GM18861 (cell line): ENCODE measurements at regions not wholly inside any gene's neighbourhood (a gene's known extent, or its start where the extent isn't known, plus 50 kb on each side); places are given as distances from the start of the nearest gene placed in this dataset.

Experiments used
- ATAC-seq: cut with Tn5 transposase; IDR thresholded peaks from one replicate; pipeline ENCODE4 v1.9.1; 2021; ENCODE audit not compliant: unreplicated experiment

GRCh38 chr3:170784406-170784805, 85.6 kb downstream of the RPL22L1 start:
- no peak for ATAC-seq

- ATAC-seq: no peak
Observed at GRCh38 chr3:170780955-170781354, 89.0 kb downstream of the RPL22L1 start.

- no peak for ATAC-seq
Observed at GRCh38 chr3:170780471-170780870, 89.5 kb downstream of the RPL22L1 start.

DNA sequence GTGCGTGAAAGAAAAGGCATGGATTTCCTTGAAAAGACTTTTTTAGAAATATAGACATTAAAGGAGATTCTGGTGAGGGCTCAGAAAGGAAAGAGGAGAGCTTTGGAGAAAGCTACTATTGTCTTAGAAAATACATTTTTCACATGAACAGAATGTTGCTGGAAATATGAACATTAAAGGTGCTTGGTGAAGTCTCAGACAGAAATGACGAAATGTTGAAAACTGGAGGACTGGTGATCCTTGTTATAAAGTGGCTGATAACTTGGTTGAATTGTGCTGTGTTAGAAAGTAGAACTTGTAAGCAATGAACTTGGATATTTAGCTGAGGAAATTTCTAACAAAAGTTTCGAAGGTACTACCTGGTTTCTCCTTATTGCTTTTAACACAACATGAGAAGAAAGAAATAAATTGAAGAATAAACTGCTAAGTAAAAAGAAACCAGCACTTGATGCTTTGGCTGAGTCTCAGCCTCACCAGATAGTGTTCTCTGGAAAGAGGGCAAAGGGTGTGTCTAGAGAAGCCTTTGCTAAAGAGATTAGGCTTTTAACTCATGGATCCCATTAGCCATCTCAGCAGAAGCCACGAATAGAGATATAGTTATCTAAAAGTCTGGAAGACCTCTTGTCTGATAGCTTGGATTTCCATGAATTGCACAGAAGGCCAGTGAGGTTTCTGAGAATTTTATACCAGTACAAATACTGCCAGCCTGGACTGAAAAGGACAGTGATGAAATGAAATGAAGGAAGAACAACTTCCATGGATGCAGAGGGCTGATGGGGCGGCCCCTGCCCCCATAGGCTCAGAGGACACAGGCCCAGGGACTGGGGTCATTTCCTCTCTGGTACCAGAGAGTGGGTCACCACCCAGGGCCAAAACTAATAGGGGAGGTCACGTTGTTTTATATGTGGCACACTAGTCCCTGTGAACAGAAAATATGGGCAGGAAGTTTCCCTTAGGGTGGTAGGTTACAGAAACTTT, 91.5 kb downstream of the RPL22L1 start:
- no peak for ATAC-seq

- ATAC-seq: no peak
Observed at GRCh38 chr3:170777564-170777926, 92.5 kb downstream of the RPL22L1 start.

DNA sequence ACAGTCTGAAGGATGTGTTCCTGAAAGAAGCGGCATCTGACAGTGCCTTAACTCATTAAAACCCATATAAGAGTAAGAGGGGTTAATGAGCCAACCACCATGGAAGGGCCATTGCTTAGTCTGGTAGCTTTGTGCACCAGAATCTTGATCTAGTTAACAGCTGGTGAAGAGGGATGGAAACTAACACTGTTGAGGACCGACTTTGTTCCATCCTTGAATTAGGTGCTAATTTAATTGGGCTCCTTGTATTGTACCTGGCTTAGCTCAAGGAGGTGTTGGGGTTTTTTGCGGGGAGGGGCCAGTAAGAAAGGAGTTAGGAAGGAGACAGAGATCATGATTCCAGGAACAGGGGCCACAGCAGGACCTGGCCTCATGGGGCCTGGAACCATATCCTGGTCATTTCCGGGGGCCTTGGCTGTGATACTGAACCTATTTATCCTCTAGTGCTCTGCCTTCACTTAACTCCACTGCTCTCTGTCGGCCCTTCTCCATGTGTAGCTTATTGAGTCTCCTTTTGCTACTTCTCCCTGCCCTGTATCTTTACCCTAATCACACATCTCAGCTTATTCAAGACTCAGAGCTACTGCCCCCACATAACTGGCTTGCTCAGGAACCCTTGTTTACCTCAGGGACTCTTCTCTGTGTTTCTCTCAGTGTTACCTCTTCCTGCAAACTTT, 93.0 kb downstream of the RPL22L1 start:
- ATAC-seq: no peak

GRCh38 chr3:170773682-170774425, 96.1 kb downstream of the RPL22L1 start:
- no peak for ATAC-seq

- ATAC-seq: no peak
Observed at GRCh38 chr3:170772175-170772574, 97.8 kb downstream of the RPL22L1 start.

DNA sequence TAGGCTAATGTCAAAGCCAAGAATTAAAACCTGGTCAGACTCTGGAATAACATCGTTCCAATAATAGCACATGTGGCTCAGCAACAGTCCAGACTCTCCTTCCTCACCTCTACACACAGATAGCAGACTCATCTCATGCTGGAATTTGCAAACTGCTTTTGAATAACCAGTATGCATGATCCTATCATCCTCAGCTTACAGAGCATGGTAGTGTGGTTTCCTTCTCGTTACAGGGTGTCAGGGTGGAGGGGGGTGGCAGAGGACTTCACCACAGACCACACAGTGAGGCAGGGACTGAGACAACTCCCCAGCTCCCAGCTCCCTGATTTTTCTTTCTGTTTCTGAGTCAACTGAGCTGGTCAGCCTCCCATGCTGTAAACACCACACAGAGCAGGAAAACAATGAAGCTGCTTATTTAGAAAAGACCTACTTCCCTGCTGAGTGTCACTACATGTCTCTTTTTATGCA, 101.6 kb downstream of the RPL22L1 start:
- ATAC-seq: no peak

GRCh38 chr3:170767576-170767941, 102.4 kb downstream of the RPL22L1 start:
- no peak for ATAC-seq

- ATAC-seq: no peak
Observed at GRCh38 chr3:170766823-170767575, 103.0 kb downstream of the RPL22L1 start.

GRCh38 chr3:170766253-170766652, 103.7 kb downstream of the RPL22L1 start:
- ATAC-seq: no peak

GRCh38 chr3:170765419-170766078, 104.4 kb downstream of the RPL22L1 start:
- ATAC-seq: no peak

GRCh38 chr3:170764017-170764416, 106.0 kb downstream of the RPL22L1 start:
- no peak for ATAC-seq

DNA sequence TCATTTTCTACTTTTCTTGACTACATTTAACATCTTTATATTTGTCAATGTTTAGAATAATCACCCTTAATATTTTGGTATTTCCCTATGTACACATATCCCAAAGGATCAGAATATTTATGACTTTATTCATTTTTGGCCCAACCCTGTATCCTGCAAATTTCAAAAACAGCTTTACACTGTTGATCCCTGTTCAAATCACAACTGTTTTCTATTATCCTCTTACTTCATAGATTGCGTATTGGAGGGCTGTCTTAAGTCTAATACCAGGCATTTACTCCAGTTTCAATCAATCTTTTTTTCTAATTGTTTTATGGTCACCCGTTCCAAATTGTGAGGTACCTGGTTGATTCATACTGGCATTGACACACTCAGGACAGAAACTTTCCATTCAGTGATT, 107.9 kb downstream of the RPL22L1 start:
- ATAC-seq: no peak

DNA sequence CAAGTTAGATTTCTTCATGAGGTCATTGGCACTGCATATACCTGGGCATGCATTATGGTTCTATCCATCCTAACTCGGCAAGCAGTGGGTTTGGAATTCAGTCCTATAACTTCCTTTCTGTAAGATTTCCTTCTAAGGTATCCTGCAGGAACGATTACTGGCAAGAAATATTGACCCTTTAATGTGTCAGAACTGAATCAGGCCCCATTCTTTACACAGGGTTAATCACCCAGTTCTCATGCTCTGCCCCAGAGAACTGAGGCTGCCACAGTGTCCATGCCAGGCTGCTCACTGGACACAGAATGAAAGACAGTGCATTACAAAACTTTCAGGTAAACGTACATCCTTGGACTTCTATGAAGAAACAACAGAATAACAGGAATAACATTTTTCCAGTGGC, 108.9 kb downstream of the RPL22L1 start:
- no peak for ATAC-seq

DNA sequence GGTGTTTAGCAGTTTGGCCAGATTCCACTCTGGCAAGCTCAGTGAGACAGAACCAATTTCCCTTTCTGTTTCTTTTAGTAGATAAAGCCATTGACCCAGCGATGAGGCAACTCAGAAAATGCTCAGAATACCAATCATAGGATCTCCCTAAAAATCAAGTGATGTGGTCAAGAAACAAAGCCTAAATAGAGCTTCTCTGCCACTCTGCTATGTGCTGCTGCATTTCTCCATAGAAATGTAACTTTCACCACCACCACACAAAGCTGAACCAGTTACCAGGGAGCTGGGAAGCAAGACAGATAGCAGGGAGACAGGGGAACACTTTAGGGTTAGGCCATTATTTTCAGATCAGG, 109.8 kb downstream of the RPL22L1 start:
- no peak for ATAC-seq

DNA sequence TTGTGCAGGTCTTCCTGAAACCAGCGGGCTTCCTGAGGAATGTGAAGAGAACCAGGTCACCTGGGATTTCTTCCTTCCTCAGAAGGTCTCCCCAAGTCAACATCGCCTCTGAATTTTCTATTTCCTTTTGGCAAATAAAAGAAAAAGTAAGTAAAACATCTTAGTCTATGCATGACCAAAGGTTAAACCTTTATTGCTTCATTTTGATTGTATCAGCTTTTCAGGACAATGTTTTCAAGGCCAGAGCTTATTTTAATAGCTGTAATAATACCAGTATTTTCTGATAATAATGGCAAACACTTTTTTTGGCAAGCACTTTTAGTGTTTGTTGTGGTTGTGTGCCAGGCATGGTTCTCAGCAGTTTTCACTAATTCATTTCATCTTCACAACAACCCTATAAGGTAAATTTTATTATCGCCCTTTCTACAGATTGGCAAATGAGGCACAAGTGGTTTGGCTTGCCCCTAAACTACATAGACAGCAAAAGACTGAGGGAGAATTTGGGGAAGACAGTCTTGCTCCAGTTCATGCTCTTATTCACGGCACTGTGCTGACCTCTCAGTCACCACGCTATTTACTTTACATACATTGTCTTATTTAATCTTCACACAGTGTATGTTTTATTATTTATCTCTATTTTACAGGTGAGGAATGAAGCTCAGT, 110.4 kb downstream of the RPL22L1 start:
- ATAC-seq: no peak

DNA sequence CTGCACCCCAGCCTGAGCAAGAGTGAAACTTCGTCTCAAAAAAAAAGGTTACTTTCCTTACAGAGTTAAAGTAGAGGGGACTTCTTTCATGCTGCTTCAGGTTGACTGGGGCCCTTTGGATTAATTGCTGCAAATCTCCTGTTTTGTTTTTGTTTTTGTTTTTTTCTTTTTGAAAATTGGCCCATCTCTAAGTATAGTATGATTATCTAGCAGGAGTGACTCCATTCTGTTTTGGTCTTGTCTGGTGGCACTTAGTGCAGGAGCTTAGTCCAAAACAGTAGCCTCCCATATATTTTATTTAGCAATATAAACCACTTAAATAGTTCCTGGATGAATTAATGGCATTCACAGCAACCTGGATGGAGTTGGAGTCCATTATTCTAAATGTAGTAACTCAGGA, 113.0 kb downstream of the RPL22L1 start:
- ATAC-seq: no peak

- ATAC-seq: no peak
Observed at GRCh38 chr3:170754311-170754693, 115.7 kb downstream of the RPL22L1 start.
